Prostate gland (tissue), 2 donors: ENCODE measurements at regions not wholly inside any gene's neighbourhood (a gene's known extent, or its start where the extent isn't known, plus 50 kb on each side); places are given as distances from the start of the nearest gene placed in this dataset.

Experiments
- CTCF ChIP-seq, 4 experiments: fragments of 200-600 bp in 2 of 4; fragments of 450-650 bp in 2 of 4; sonication (generic) in 2 of 4; IDR thresholded peaks; 1 replicate in 3 of 4; 2 replicates in 1 of 4; pipeline ENCODE4 v1.5.1; 2016 to 2019; ENCODE audit warnings: antibody characterized with exemption in 4 of 4, mild to moderate bottlenecking in 2 of 4, moderate library complexity in 2 of 4
- POLR2AphosphoS5 ChIP-seq: sonication (generic); formaldehyde crosslinking; IDR thresholded peaks from one replicate; pipeline ENCODE4 v1.6.1; 2017; ENCODE audit warnings: antibody characterized with exemption

GRCh38 chr14:42000450-42000849, 393.8 kb downstream of the LRFN5 start:
- no peak for TF ChIP-seq CTCF (IDR thresholded peaks at IDR 0.05)
- TF ChIP-seq POLR2AphosphoS5, result no peak
